K562 (cell line): ENCODE measurements at regions not wholly inside any gene's neighbourhood (a gene's known extent, or its start where the extent isn't known, plus 50 kb on each side); places are given as distances from the start of the nearest gene placed in this dataset.

Source experiments
- ATAC-seq: fragments of 200-7000 bp; cut with Tn5 transposase; 3 replicates; pipeline ENCODE4 v1.9.1; 2020; ENCODE audit warnings: moderate library complexity
- BruUV-seq: library from RNA; stranded (reverse); fragments of 400-500 nt; replicated peaks from 2 replicates; lab custom pipeline; 2021; lab: Mats Ljungman, UMichigan
- CTCF ChIA-PET: fragments of 300-600 bp; formaldehyde crosslinking; extraction: SDS; loops from one replicate; lab custom pipeline; 2021; ENCODE audit warnings: low intra/inter-chr PET ratio; lab: Yijun Ruan, JAX
- POLR2A ChIA-PET: fragments of 300-600, 350-650 bp; sonication (Branson Sonifier 250); formaldehyde crosslinking; extraction: SDS; loops from one replicate; lab custom pipeline; 2021; ENCODE audit warnings: antibody characterized with exemption, inconsistent platforms; lab: Yijun Ruan, JAX
- DNase-seq, 4 experiments: peaks; one replicate each; pipeline versions ENCODE4 v3.0.0 to v3.0.0-alpha.2; 2011 to 2018; ENCODE audit warnings: low spot score in 3 of 4, mixed read lengths in 3 of 4; ENCODE audit errors: extremely low read depth in 1 of 4
- FAIRE-seq: peaks from 2 replicates; lab custom pipeline; 2011; peaks lifted over from hg19 to GRCh38; lab: Jason Lieb, UNC
- H2AFZ ChIP-seq: 2 replicates; pipeline ENCODE4 v1.6.0; 2011; ENCODE audit warnings: low read depth, low read length, control low read depth, inconsistent platforms
- H3K27ac ChIP-seq: fragments of 200-600 bp; 3 replicates; pipeline ENCODE4 v1.8.0; 2011; ENCODE audit warnings: low read depth, mild to moderate bottlenecking, control low read depth, inconsistent platforms, low read length, moderate library complexity, mixed read lengths; ENCODE audit errors: extremely low read depth
- H3K27me3 ChIP-seq, 2 experiments: fragments of 300-600 bp in 1 of 2; 2 replicates in 1 of 2; 3 replicates in 1 of 2; pipeline versions ENCODE4 v1.6.0 to v1.8.0; 2011; ENCODE audit warnings: inconsistent platforms in 2 of 2, low read length in 2 of 2, mild to moderate bottlenecking in 1 of 2, mixed read lengths in 1 of 2, moderate library complexity in 1 of 2; ENCODE audit not compliant: control insufficient read depth in 2 of 2, insufficient read depth in 2 of 2
- H3K36me3 ChIP-seq: fragments of 300-600 bp; 3 replicates; pipeline ENCODE4 v1.8.0; 2011; ENCODE audit warnings: mild to moderate bottlenecking, low read length, inconsistent platforms; ENCODE audit not compliant: control insufficient read depth, insufficient read depth
- H3K4me1 ChIP-seq, 2 experiments: fragments of 200-600 bp in 1 of 2; replicated peaks in 1 of 2; 2 replicates in 1 of 2; 3 replicates in 1 of 2; pipeline versions ENCODE4 v1.5.1 to v1.8.0; 2011; ENCODE audit warnings: inconsistent platforms in 2 of 2, low read length in 2 of 2, mild to moderate bottlenecking in 1 of 2, mixed read lengths in 1 of 2, moderate library complexity in 1 of 2; ENCODE audit not compliant: control insufficient read depth in 2 of 2, insufficient read depth in 2 of 2
- H3K4me2 ChIP-seq: 2 replicates; pipeline ENCODE4 v1.6.1; 2011; ENCODE audit warnings: low read length, control low read depth, inconsistent platforms, mixed read lengths; ENCODE audit not compliant: insufficient read depth
- H3K4me3 ChIP-seq: fragments of 200-600 bp; sonication (generic), shearing (Covaris generic); 2 replicates; pipeline ENCODE4 v1.5.1; 2016; ENCODE audit warnings: control low read depth, inconsistent platforms
- H3K79me2 ChIP-seq: fragments of 200-600 bp; 3 replicates; pipeline ENCODE4 v1.8.0; 2011; ENCODE audit warnings: low read length, inconsistent platforms; ENCODE audit not compliant: control insufficient read depth, insufficient read depth
- H3K9ac ChIP-seq, 2 experiments: 2 replicates each; pipeline versions ENCODE4 v1.6.0 to v1.6.1; 2011; ENCODE audit warnings: low read depth in 2 of 2, low read length in 2 of 2, control low read depth in 1 of 2, inconsistent platforms in 1 of 2, mild to moderate bottlenecking in 1 of 2, mixed read lengths in 1 of 2; ENCODE audit not compliant: insufficient read depth in 1 of 2
- H3K9me1 ChIP-seq: one replicate; pipeline ENCODE4 v1.6.0; 2011; ENCODE audit warnings: inconsistent platforms, mild to moderate bottlenecking, low read length, moderate library complexity; ENCODE audit not compliant: control insufficient read depth, insufficient read depth
- H3K9me3 ChIP-seq: replicated peaks from 2 replicates; pipeline ENCODE4 v1.5.1; 2011; ENCODE audit warnings: low read depth, low read length, inconsistent platforms; ENCODE audit not compliant: control insufficient read depth, insufficient read depth
- H4K20me1 ChIP-seq: replicated peaks from 2 replicates; pipeline ENCODE4 v1.6.1; 2011; ENCODE audit warnings: low read length, inconsistent platforms, mixed read lengths; ENCODE audit not compliant: control insufficient read depth, insufficient read depth
- CBX3 ChIP-seq, 2 experiments: IDR thresholded peaks; 1 replicate in 1 of 2; 2 replicates in 1 of 2; pipeline ENCODE4 v1.6.1; 2012; ENCODE audit warnings: inconsistent platforms in 2 of 2, low read length in 2 of 2, borderline replicate concordance in 1 of 2, control low read depth in 1 of 2
- NFIX ChIP-seq: fragments of 250-450 bp; sonication (Bioruptor Pico); IDR thresholded peaks from 2 replicates; pipeline ENCODE4 v1.4.0; 2020; ENCODE audit warnings: low read depth, mild to moderate bottlenecking, moderate library complexity
- PHTF2 ChIP-seq: fragments of 250-450 bp; sonication (Bioruptor Pico); IDR thresholded peaks from 2 replicates; pipeline ENCODE4 v1.5.0; 2021; ENCODE audit warnings: mild to moderate bottlenecking
- RAD21 ChIP-seq, 2 experiments: fragments of 250-450 bp in 1 of 2; fragments of 450-650 bp in 1 of 2; sonication (Bioruptor Pico) in 1 of 2; formaldehyde crosslinking in 1 of 2; IDR thresholded peaks in 1 of 2; conservative IDR thresholded peaks in 1 of 2; 2 replicates each; pipeline versions ENCODE4 v1.4.0 to v1.8.0; 2020 to 2022; ENCODE audit warnings: mild to moderate bottlenecking in 2 of 2, moderate library complexity in 1 of 2
- RBM22 ChIP-seq: fragments of 200-400 bp; formaldehyde crosslinking; IDR thresholded peaks from 2 replicates; pipeline ENCODE4 v1.6.1; 2018; ENCODE audit warnings: low read length, low read depth; ENCODE audit not compliant: poor library complexity, severe bottlenecking
- RBM39 ChIP-seq: fragments of 200-400 bp; formaldehyde crosslinking; optimal IDR thresholded peaks from 2 replicates; pipeline ENCODE3; 2018; ENCODE audit warnings: low read depth, low read length
- RFX5 ChIP-seq: IDR thresholded peaks from 2 replicates; pipeline ENCODE4 v1.6.1; 2011; ENCODE audit warnings: low read depth, mild to moderate bottlenecking, improper control_type of control experiment, low read length
- SREBF1 ChIP-seq: fragments of 150-350 bp; IDR thresholded peaks from 2 replicates; pipeline ENCODE4 v1.6.1; 2014; ENCODE audit warnings: antibody characterized with exemption, low read depth, low read length, borderline replicate concordance
- TRIM24 ChIP-seq, 2 experiments: fragments of 450-650 bp; IDR thresholded peaks; 2 replicates each; pipeline ENCODE4 v1.6.1; 2016
- ZEB2 ChIP-seq: fragments of 450-650 bp; IDR thresholded peaks from 2 replicates; pipeline ENCODE4 v1.6.1; 2016
- ZNF79 ChIP-seq: fragments of 250-450 bp; sonication (Bioruptor Pico); IDR thresholded peaks from 2 replicates; pipeline ENCODE4 v1.4.0; 2020; ENCODE audit warnings: low read depth, mild to moderate bottlenecking, moderate library complexity
- WGBS: fragments of 100-300 bp; shearing (Covaris generic); methylation state at CpG from one replicate; pipeline ENCODE4 v1.1.6; 2016; ENCODE audit warnings: low coverage, mixed read lengths; ENCODE audit not compliant: insufficient coverage; ENCODE audit errors: missing lambda C conversion rate; 5-methylcytosine and 5-hydroxymethylcytosine counted together
- in situ Hi-C: fragments of 300-500 bp; cut with MboI; formaldehyde crosslinking; loops from 4 replicates; pipeline ENCODE4 v1.15.0; 2018; ENCODE audit warnings: inconsistent platforms, mixed read lengths
- intact Hi-C: fragments of 100-400 bp; cut with micrococcal nuclease; formaldehyde crosslinking; loops from 2 replicates; pipeline ENCODE4 v1.14.2; 2022
- TF ChIP-seq, protein P1 (sequence below), 2 experiments: fragments of 200-800 bp in 1 of 2; sonication (Bioruptor generic) in 1 of 2; sonication (generic) in 1 of 2; formaldehyde crosslinking in 1 of 2; IDR thresholded peaks in 1 of 2; conservative IDR thresholded peaks in 1 of 2; 2 replicates each; pipeline versions ENCODE4 v1.5.0 to v1.6.1; 2016 to 2020; ENCODE audit warnings: missing compliant biosample characterization in 1 of 2, missing genetic modification characterization in 1 of 2, missing genetic modification reagents in 1 of 2
- TF ChIP-seq, protein P2 (sequence below): fragments of 250-450 bp; sonication (Bioruptor Pico); IDR thresholded peaks from 2 replicates; pipeline ENCODE4 v1.9.0; 2021; ENCODE audit warnings: mild to moderate bottlenecking

DNA sequence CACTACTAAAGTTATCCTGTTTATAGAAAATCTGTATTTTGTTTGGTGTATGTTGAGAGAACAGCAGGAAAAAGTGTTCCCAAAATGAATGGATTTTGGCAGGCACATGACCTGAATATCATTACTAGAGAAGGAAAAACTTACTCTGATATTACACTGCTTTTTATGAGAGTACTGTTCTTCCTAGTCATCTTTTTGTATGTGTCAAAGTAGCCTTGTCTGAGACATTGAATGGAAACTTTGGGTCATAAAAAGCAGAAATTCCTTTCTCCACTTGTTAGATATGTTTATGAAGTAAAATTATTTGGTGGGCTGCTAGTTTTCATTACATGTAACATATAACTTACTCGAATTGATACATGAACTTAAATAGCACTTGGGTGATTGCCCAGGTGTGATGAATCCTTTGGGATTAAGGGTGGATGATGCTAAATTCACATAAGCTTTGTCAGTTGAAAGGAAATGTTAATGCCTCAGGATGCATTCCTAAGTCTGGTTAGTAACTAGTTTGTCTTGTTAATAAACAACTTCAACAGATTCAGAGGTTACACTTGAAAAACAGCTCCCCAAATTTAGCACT is 206.7 kb downstream of the CENPW start:
- no peak for DNase-seq
- TF ChIP-seq RBM39 (no peak), ZNF79 (CRISPR knock-in tag) (no peak), TRIM24 (IDR thresholded peaks at IDR 0.05) (no peak), SREBF1 (no peak), ZEB2 (no peak), PHTF2 (CRISPR knock-in tag) (no peak), RFX5 (no peak), RAD21 (CRISPR knock-in tag; conservative IDR thresholded peaks at IDR 0.05 in 1 of 2, IDR thresholded peaks at IDR 0.05 in 1 of 2) (no peak), CBX3 (IDR thresholded peaks at IDR 0.05; ENCODE audit: borderline replicate concordance in 1 of 2, low read length in 2 of 2) (no peak), NFIX (CRISPR knock-in tag) (no peak), RBM22 (no peak)
- TF ChIP-seq, protein P1, sequence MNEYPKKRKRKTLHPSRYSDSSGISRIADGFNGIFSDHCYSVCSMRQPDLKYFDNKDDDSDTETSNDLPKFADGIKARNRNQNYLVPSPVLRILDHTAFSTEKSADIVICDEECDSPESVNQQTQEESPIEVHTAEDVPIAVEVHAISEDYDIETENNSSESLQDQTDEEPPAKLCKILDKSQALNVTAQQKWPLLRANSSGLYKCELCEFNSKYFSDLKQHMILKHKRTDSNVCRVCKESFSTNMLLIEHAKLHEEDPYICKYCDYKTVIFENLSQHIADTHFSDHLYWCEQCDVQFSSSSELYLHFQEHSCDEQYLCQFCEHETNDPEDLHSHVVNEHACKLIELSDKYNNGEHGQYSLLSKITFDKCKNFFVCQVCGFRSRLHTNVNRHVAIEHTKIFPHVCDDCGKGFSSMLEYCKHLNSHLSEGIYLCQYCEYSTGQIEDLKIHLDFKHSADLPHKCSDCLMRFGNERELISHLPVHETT (CRISPR knock-in tag; conservative IDR thresholded peaks at IDR 0.05 in 1 of 2, IDR thresholded peaks at IDR 0.05 in 1 of 2) = no peak
- TF ChIP-seq, protein P2, sequence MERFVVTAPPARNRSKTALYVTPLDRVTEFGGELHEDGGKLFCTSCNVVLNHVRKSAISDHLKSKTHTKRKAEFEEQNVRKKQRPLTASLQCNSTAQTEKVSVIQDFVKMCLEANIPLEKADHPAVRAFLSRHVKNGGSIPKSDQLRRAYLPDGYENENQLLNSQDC (CRISPR knock-in tag) = no peak
- intact Hi-C loops (no loop called here), in situ Hi-C loops (no loop called here)
- H4K20me1 ChIP-seq = no peaks in the 10 kb centered on the region
- WGBS = 0% methylated on average over 1 of the region's 1 CpG
- no peak overlapping the region for H3K4me2 ChIP-seq
- H3K4me3 ChIP-seq = no peak overlapping the region
- H3K27ac ChIP-seq = no peak overlapping the region
- ChIA-PET POLR2A (no interaction called here), CTCF (no interaction called here)
- BruUV-seq = no TSS peak
- FAIRE-seq = no peak
- H3K36me3 ChIP-seq = no peaks in the 10 kb centered on the region
- no peaks in the 10 kb centered on the region for H3K9me3 ChIP-seq
- H3K9me1 ChIP-seq = no peaks in the 10 kb centered on the region
- H3K27me3 ChIP-seq = no peaks in the 10 kb centered on the region
- H3K79me2 ChIP-seq = no peaks in the 10 kb centered on the region
- ATAC-seq = no peak
- H3K9ac ChIP-seq = no peak overlapping the region
- no peaks in the 10 kb centered on the region for H3K4me1 ChIP-seq
- H2AFZ ChIP-seq = no peak overlapping the region
